ENCODE measurements at regions not wholly inside any gene's neighbourhood (a gene's known extent, or its start where the extent isn't known, plus 50 kb on each side); places are given as distances from the start of the nearest gene placed in this dataset.

GRCh38 chr7:68674826-68675225 is 923.4 kb upstream of the AUTS2 start:
- TF ChIP-seq EZH2 (IDR thresholded peaks at IDR 0.05; ENCODE audit: borderline replicate concordance, low read depth, low read length, poor library complexity, severe bottlenecking) (no peak), CTCF (conservative IDR thresholded peaks at IDR 0.05; ENCODE audit: low read depth, low read length) (no peak)

All from A673 (cell line).